ENCODE measurements at regions not wholly inside any gene's neighbourhood (a gene's known extent, or its start where the extent isn't known, plus 50 kb on each side); places are given as distances from the start of the nearest gene placed in this dataset.

- no peak for TF ChIP-seq POLR2AphosphoS5 (IDR thresholded peaks at IDR 0.05; ENCODE audit: low read depth, low read length)
- no peak for TF ChIP-seq POLR2A (IDR thresholded peaks at IDR 0.05; ENCODE audit: low read depth, low read length)
- no peak for TF ChIP-seq TAF1 (IDR thresholded peaks at IDR 0.05; ENCODE audit: borderline replicate concordance, low read depth, low read length)
Observed at GRCh38 chr6:119653329-119653728, 303.8 kb upstream of the MAN1A1 start.
